IMR-90 (cell line): ENCODE measurements at regions not wholly inside any gene's neighbourhood (a gene's known extent, or its start where the extent isn't known, plus 50 kb on each side); places are given as distances from the start of the nearest gene placed in this dataset.
"Not testable (repeated sequence)": the region's sequence is repeated elsewhere in the genome, so short reads cannot be mapped to it uniquely, and the experiment has no call there.

Experiments used
- ATAC-seq: fragments of 200-7000 bp; cut with Tn5 transposase; 2 replicates; pipeline ENCODE4 v1.9.1; 2020; ENCODE audit warnings: low read depth, mild to moderate bottlenecking, moderate library complexity
- BruUV-seq: library from RNA; stranded (reverse); fragments of 400-500 nt; replicated peaks from 2 replicates; lab custom pipeline; 2021; lab: Mats Ljungman, UMichigan
- CTCF ChIA-PET: fragments of 300-600 bp; formaldehyde crosslinking; extraction: SDS; loops from one replicate; lab custom pipeline; 2021; ENCODE audit warnings: antibody characterized with exemption; lab: Yijun Ruan, JAX
- POLR2A ChIA-PET: fragments of 300-600 bp; sonication (Branson Sonifier 250); formaldehyde crosslinking; loops from one replicate; lab custom pipeline; 2022; ENCODE audit warnings: antibody characterized with exemption; ENCODE audit not compliant: unreplicated experiment; lab: Charles Lee
- DNase-seq: peaks from one replicate; pipeline ENCODE4 v3.0.0; 2013
- H2AFZ ChIP-seq: replicated peaks from 2 replicates; pipeline ENCODE3; 2013; ENCODE audit warnings: low read length, mild to moderate bottlenecking; ENCODE audit not compliant: poor library complexity
- H2AK5ac ChIP-seq: 2 replicates; pipeline ENCODE4 v1.6.1; 2013; ENCODE audit warnings: low read depth, low read length, inconsistent platforms
- H2AK9ac ChIP-seq: replicated peaks from 2 replicates; pipeline ENCODE3; 2013; ENCODE audit warnings: mild to moderate bottlenecking, low read depth, low read length, moderate library complexity; ENCODE audit not compliant: poor library complexity
- H2BK120ac ChIP-seq: 2 replicates; pipeline ENCODE4 v1.6.1; 2013; ENCODE audit warnings: low read depth, low read length, inconsistent platforms
- H2BK15ac ChIP-seq: 3 replicates; pipeline ENCODE4 v1.6.1; 2013; ENCODE audit warnings: low read depth, low read length, inconsistent platforms
- H2BK20ac ChIP-seq: 2 replicates; pipeline ENCODE4 v1.6.1; 2013; ENCODE audit warnings: low read depth, mild to moderate bottlenecking, inconsistent platforms, low read length, moderate library complexity
- H2BK5ac ChIP-seq: 2 replicates; pipeline ENCODE4 v1.6.1; 2013; ENCODE audit warnings: mild to moderate bottlenecking, low read depth, low read length, inconsistent platforms; ENCODE audit not compliant: poor library complexity, severe bottlenecking
- H3K14ac ChIP-seq: replicated peaks from 2 replicates; pipeline ENCODE4 v1.6.1; 2013; ENCODE audit warnings: low read depth, low read length, inconsistent platforms
- H3K18ac ChIP-seq: 2 replicates; pipeline ENCODE4 v1.6.1; 2013; ENCODE audit warnings: low read depth, low read length, control low read depth
- H3K23ac ChIP-seq: 2 replicates; pipeline ENCODE4 v1.6.1; 2013; ENCODE audit warnings: low read depth, low read length, inconsistent platforms
- H3K27ac ChIP-seq: 2 replicates; pipeline ENCODE4 v1.5.1; 2013; ENCODE audit warnings: mild to moderate bottlenecking, control low read depth, low read length; ENCODE audit not compliant: insufficient read depth
- H3K27me3 ChIP-seq: 2 replicates; pipeline ENCODE4 v1.6.1; 2013; ENCODE audit warnings: low read length; ENCODE audit not compliant: control insufficient read depth, insufficient read depth
- H3K36me3 ChIP-seq: 2 replicates; pipeline ENCODE4 v1.6.1; 2013; ENCODE audit warnings: low read length, mixed read lengths; ENCODE audit not compliant: control insufficient read depth, insufficient read depth
- H3K4ac ChIP-seq: 2 replicates; pipeline ENCODE4 v1.6.1; 2013; ENCODE audit warnings: low read depth, low read length, inconsistent platforms
- H3K4me1 ChIP-seq: 2 replicates; pipeline ENCODE4 v1.6.1; 2013; ENCODE audit warnings: low read length, mixed read lengths; ENCODE audit not compliant: control insufficient read depth, insufficient read depth
- H3K4me2 ChIP-seq: 2 replicates; pipeline ENCODE4 v1.6.1; 2013; ENCODE audit warnings: low read depth, mild to moderate bottlenecking, control low read depth, low read length, moderate library complexity
- H3K4me3 ChIP-seq: 2 replicates; pipeline ENCODE4 v1.5.1; 2013; ENCODE audit warnings: low read depth, mild to moderate bottlenecking, control low read depth, low read length, moderate library complexity; ENCODE audit not compliant: insufficient read depth
- H3K56ac ChIP-seq: 2 replicates; pipeline ENCODE4 v1.6.1; 2013; ENCODE audit warnings: low read length, inconsistent platforms; ENCODE audit not compliant: insufficient read depth; ENCODE audit errors: extremely low read depth
- H3K79me1 ChIP-seq, 2 experiments: 2 replicates each; pipeline ENCODE4 v1.6.1; 2013; ENCODE audit warnings: low read length in 2 of 2, inconsistent platforms in 1 of 2, low read depth in 1 of 2
- H3K9ac ChIP-seq: 2 replicates; pipeline ENCODE4 v1.6.1; 2013; ENCODE audit warnings: low read depth, low read length, control low read depth
- H3K9me1 ChIP-seq: 2 replicates; pipeline ENCODE4 v1.6.1; 2013; ENCODE audit warnings: low read length, inconsistent platforms; ENCODE audit not compliant: insufficient read depth
- H3K9me3 ChIP-seq: 2 replicates; pipeline ENCODE4 v1.6.1; 2013; ENCODE audit warnings: low read length; ENCODE audit not compliant: control insufficient read depth, insufficient read depth
- H4K20me1 ChIP-seq: 2 replicates; pipeline ENCODE4 v1.6.1; 2013; ENCODE audit warnings: low read length, inconsistent platforms; ENCODE audit not compliant: insufficient read depth
- H4K5ac ChIP-seq: 2 replicates; pipeline ENCODE4 v1.6.1; 2013; ENCODE audit warnings: mild to moderate bottlenecking, low read depth, low read length, control low read depth
- H4K8ac ChIP-seq, 2 experiments: 2 replicates each; pipeline ENCODE4 v1.6.1; 2013; ENCODE audit warnings: low read depth in 2 of 2, low read length in 2 of 2, control low read depth in 1 of 2, inconsistent platforms in 1 of 2
- H4K91ac ChIP-seq: 2 replicates; pipeline ENCODE4 v1.6.1; 2013; ENCODE audit warnings: low read depth, low read length, inconsistent platforms; ENCODE audit not compliant: insufficient read depth
- WGBS, 2 experiments: methylation state at CpG; one replicate each; pipeline versions ENCODE4 v1.1.5 to v1.1.7; 2013; ENCODE audit warnings: missing lambda C conversion rate in 2 of 2; ENCODE audit not compliant: insufficient read length in 1 of 2; ENCODE audit errors: extremely low coverage in 2 of 2; 5-methylcytosine and 5-hydroxymethylcytosine counted together
- dilution Hi-C: fragments of 300-500 bp; cut with HindIII; formaldehyde crosslinking; loops from one replicate; pipeline ENCODE4 v1.14.3; 2018; ENCODE audit warnings: low sequenced_read_pairs; ENCODE audit not compliant: unreplicated experiment
- in situ Hi-C: fragments of 300-500 bp; cut with MboI; formaldehyde crosslinking; loops from 3 replicates; pipeline ENCODE4 v1.14.3; 2019; ENCODE audit warnings: low sequenced_read_pairs, inconsistent platforms, mixed read lengths
- intact Hi-C: fragments of 100-400 bp; cut with micrococcal nuclease; formaldehyde crosslinking; loops from 2 replicates; pipeline ENCODE4 v1.10.0; 2022

DNA sequence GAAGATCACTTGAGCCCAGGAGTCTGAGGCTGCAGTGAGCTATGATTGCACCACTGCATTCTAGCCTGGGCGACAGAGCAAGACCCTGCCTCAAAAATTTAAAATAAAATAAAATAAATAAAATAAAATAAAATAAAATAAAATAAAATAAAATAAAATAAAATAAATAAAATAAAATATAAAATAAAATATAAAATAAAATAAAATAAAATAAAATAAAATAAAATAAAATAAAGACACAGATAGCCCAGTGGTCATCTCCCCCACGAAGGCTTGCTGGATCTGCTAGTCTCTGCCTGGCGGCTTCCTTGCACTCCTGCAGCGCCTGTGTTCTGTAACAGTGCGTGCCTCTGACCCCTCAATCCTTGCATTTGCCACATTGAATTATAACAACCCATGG lies 76.8 kb upstream of the PWP1 start:
- H2AFZ ChIP-seq, H3K79me1 ChIP-seq, H3K23ac ChIP-seq, H3K4me1 ChIP-seq, H3K9me3 ChIP-seq, H3K27ac ChIP-seq, POLR2A ChIA-PET, H3K56ac ChIP-seq, BruUV-seq, H2BK5ac ChIP-seq, H4K8ac ChIP-seq, H3K14ac ChIP-seq, H4K91ac ChIP-seq, H2BK15ac ChIP-seq, H3K9ac ChIP-seq, H2AK9ac ChIP-seq, H2AK5ac ChIP-seq, H2BK120ac ChIP-seq, H4K5ac ChIP-seq, H3K4ac ChIP-seq, H3K4me3 ChIP-seq, ATAC-seq, H4K20me1 ChIP-seq, H3K27me3 ChIP-seq, H3K36me3 ChIP-seq, H3K4me2 ChIP-seq, dilution Hi-C loops, H3K9me1 ChIP-seq, H2BK20ac ChIP-seq, H3K18ac ChIP-seq, DNase-seq: not testable (repeated sequence)
- in situ Hi-C loops (loop anchor here (10.0 kb wide), 1 partner anchor 194 kb away; no protein-coding TSS in a partner anchor), intact Hi-C loops (loop anchor here (5.0 kb wide), 1 partner anchor 161 kb away; no protein-coding TSS in a partner anchor)
- WGBS, 2 experiments = no CpG with 5 or more reads among the region's 5 CpGs
- CTCF ChIA-PET = interaction anchor here (1.0 to 8.3 kb wide), 4 partner anchors 9 to 482 kb away, joined by 3 to 85 read pairs (median 6); no protein-coding TSS in a partner anchor
